MCF 10A (cell line): ENCODE measurements at regions not wholly inside any gene's neighbourhood (a gene's known extent, or its start where the extent isn't known, plus 50 kb on each side); places are given as distances from the start of the nearest gene placed in this dataset.

Experiments used
- BruUV-seq: library from RNA; stranded (reverse); fragments of 400-500 nt; replicated peaks from 2 replicates; lab custom pipeline; 2021; lab: Mats Ljungman, UMichigan
- CTCF ChIA-PET: fragments of 300-600 bp; sonication (Branson Sonifier 250); formaldehyde crosslinking; extraction: SDS; loops from one replicate; lab custom pipeline; 2021; ENCODE audit warnings: antibody characterized with exemption, inconsistent platforms; lab: Yijun Ruan, JAX
- POLR2A ChIA-PET: fragments of 300-600, 350-650 bp; sonication (Branson Sonifier 250); formaldehyde crosslinking; extraction: SDS; loops from one replicate; lab custom pipeline; 2020; ENCODE audit warnings: antibody characterized with exemption, inconsistent platforms; lab: Yijun Ruan, JAX
- DNase-seq: peaks from one replicate; pipeline ENCODE4 v3.0.0-alpha.2; 2018; ENCODE audit not compliant: unreplicated experiment
- H3K27ac Mint-ChIP-seq: one replicate; pipeline ENCODE4 v1.8.0; 2022; ENCODE audit warnings: mild to moderate bottlenecking, low read depth, mixed read lengths; ENCODE audit not compliant: unreplicated experiment
- H3K27me3 Mint-ChIP-seq: one replicate; pipeline ENCODE4 v1.8.0; 2022; ENCODE audit warnings: mixed read lengths; ENCODE audit not compliant: insufficient read depth, unreplicated experiment
- H3K36me3 Mint-ChIP-seq: one replicate; pipeline ENCODE4 v1.8.0; 2022; ENCODE audit warnings: mild to moderate bottlenecking, moderate library complexity, mixed read lengths; ENCODE audit not compliant: insufficient read depth, unreplicated experiment
- H3K4me1 Mint-ChIP-seq: one replicate; pipeline ENCODE4 v1.8.0; 2022; ENCODE audit warnings: mixed read lengths; ENCODE audit not compliant: insufficient read depth, unreplicated experiment
- H3K4me3 Mint-ChIP-seq: one replicate; pipeline ENCODE4 v1.8.0; 2022; ENCODE audit warnings: mild to moderate bottlenecking, moderate library complexity, mixed read lengths; ENCODE audit not compliant: unreplicated experiment
- H3K9me3 Mint-ChIP-seq: one replicate; pipeline ENCODE4 v1.8.0; 2022; ENCODE audit warnings: mixed read lengths; ENCODE audit not compliant: unreplicated experiment
- intact Hi-C: fragments of 100-400 bp; cut with micrococcal nuclease; formaldehyde crosslinking; loops from 2 replicates; pipeline ENCODE4 v1.14.1; 2022
- TF ChIP-seq, protein P1 (sequence below): fragments of 200-600 bp; IDR thresholded peaks from one replicate; pipeline ENCODE4 v1.8.0; 2022; ENCODE audit warnings: antibody characterized with exemption, mild to moderate bottlenecking; ENCODE audit not compliant: unreplicated experiment

- POLR2A ChIA-PET = no interaction called here
- CTCF ChIA-PET = no interaction called here
- no peak for DNase-seq
- BruUV-seq = no TSS peak
- Mint-ChIP-seq H3K36me3 (no peaks in the 10 kb centered on the region), H3K4me1 (no peaks in the 10 kb centered on the region), H3K27ac (no peak overlapping the region), H3K27me3 (peaks cover 22% of the 10 kb centered on the region), H3K9me3 (no peaks in the 10 kb centered on the region), H3K4me3 (no peak overlapping the region)
- TF ChIP-seq, protein P1, sequence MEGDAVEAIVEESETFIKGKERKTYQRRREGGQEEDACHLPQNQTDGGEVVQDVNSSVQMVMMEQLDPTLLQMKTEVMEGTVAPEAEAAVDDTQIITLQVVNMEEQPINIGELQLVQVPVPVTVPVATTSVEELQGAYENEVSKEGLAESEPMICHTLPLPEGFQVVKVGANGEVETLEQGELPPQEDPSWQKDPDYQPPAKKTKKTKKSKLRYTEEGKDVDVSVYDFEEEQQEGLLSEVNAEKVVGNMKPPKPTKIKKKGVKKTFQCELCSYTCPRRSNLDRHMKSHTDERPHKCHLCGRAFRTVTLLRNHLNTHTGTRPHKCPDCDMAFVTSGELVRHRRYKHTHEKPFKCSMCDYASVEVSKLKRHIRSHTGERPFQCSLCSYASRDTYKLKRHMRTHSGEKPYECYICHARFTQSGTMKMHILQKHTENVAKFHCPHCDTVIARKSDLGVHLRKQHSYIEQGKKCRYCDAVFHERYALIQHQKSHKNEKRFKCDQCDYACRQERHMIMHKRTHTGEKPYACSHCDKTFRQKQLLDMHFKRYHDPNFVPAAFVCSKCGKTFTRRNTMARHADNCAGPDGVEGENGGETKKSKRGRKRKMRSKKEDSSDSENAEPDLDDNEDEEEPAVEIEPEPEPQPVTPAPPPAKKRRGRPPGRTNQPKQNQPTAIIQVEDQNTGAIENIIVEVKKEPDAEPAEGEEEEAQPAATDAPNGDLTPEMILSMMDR = no peak
- intact Hi-C loops = no loop called here
These were observed 155.0 kb upstream of the C14orf180 start for GRCh38 chr14:104424406-104425072.

DNA sequence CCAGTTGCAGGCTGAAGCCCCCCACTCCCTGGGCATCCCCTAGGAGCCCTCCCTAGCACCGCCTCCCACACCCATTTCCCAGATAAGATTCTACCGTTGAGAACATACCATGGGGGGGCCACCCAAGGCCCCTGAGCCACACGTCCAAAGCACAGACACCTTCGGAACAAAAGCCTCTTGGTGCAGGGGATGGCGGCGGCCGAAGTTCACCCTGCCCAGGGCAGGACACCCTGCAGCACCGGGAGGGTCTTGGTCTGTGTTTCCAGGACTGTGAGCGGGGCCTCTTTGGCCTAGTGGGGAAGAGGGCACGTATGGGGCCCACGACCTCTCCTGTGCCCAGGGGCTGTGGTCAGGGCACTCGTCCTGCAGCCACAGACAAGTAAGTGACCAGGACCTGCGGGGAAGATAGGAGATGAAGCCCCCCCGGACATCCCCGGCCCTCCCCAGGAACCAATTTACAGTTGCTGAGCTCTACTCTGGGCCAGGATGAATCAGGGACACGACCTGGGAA lies 154.3 kb upstream of the C14orf180 start:
- Mint-ChIP-seq H3K9me3 (no peaks in the 10 kb centered on the region), H3K4me1 (no peaks in the 10 kb centered on the region), H3K36me3 (no peaks in the 10 kb centered on the region), H3K27me3 (peaks cover 29% of the 10 kb centered on the region), H3K27ac (no peak overlapping the region), H3K4me3 (no peak overlapping the region)
- ChIA-PET POLR2A (no interaction called here), CTCF (no interaction called here)
- no peak for DNase-seq
- no TSS peak for BruUV-seq
- TF ChIP-seq, protein P1 = no peak
- intact Hi-C loops = no loop called here

DNA sequence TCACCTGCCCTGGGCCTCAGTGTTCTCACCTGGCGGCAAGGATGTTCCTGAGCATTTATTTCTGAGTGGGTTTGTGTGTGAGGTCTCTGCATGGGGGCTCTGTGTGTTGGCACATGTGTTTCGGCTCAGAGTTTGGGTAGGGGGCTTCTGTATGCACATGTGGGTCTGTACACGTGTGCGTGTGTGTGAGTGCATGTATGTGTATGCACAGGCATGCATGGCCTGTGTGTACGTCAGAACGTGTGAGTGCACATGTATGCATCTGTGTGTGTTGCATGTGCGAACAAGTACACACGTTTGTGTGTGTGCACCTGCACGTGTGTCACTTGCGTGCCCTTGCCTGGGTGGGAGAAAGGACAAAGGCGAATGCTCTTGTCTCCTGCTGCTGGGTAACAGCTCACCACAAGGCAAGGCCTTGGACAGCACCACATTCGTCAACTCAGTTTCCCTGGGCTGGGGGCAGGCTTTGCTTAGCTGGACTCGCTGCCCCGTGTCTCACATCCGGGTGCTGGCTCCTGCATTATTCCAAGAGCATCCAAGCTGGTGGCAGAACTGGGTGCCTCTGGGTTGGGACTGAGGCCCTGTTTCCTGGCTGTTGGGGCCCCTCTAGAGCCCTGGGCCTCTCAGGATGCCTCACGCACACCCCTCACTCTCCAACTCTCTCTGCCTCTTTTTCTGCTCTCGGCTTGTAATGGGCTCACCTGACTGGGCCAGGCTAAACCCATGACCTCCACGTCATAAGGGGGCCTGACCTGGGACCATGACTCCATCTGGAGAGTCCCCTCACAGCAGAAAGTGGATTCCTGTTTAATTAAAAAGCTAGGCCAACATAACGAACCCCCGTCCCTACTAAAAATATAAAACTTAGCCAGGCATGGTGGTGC lies 153.6 kb upstream of the C14orf180 start:
- CTCF ChIA-PET = interaction anchor here (0.6 kb wide), 1 partner anchor 176 kb away, joined by 3 read pairs; no protein-coding TSS in a partner anchor
- no TSS peak for BruUV-seq

More for the DNA sequence above, 153.6 kb upstream of the C14orf180 start:
- POLR2A ChIA-PET = interaction anchor here (0.6 kb wide), 1 partner anchor 22 kb away, joined by 3 read pairs; no protein-coding TSS in a partner anchor
- Mint-ChIP-seq H3K27ac (no peak overlapping the region), H3K27me3 (peaks cover 34% of the 10 kb centered on the region), H3K9me3 (no peaks in the 10 kb centered on the region), H3K36me3 (no peaks in the 10 kb centered on the region), H3K4me3 (no peak overlapping the region), H3K4me1 (no peaks in the 10 kb centered on the region)
- TF ChIP-seq, protein P1 = no peak
- DNase-seq = no peak
- intact Hi-C loops = no loop called here
